GM04504 (cell line): ENCODE measurements at regions not wholly inside any gene's neighbourhood (a gene's known extent, or its start where the extent isn't known, plus 50 kb on each side); places are given as distances from the start of the nearest gene placed in this dataset.
"Not testable (repeated sequence)": the region's sequence is repeated elsewhere in the genome, so short reads cannot be mapped to it uniquely, and the experiment has no call there.

Source experiments
- DNase-seq: peaks from one replicate; pipeline ENCODE4 v3.0.0-alpha.2; 2012; ENCODE audit warnings: low read depth

GRCh38 chr2:192775459-192776262 lies 580.9 kb upstream of the TMEFF2 start:
- no peak for DNase-seq

DNA sequence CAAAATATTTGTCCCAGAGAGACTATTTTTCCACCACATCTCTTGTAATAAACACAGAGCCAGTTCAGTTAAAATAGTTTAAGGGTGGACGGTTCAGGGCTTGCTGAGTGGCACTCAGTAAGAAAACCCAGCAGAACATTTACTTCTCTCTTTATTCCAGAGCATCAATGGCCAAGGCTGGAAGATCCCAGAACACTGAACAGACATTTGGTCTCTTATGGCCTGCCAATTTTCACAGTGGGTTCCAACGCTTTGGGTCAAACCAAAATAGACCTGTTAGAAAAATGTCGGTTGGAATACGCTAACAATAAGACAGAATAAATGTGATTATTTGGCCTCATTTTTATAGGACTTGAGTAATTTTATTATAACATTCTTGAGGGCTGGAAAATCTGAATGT lies 580.3 kb upstream of the TMEFF2 start:
- DNase-seq: no peak

DNA sequence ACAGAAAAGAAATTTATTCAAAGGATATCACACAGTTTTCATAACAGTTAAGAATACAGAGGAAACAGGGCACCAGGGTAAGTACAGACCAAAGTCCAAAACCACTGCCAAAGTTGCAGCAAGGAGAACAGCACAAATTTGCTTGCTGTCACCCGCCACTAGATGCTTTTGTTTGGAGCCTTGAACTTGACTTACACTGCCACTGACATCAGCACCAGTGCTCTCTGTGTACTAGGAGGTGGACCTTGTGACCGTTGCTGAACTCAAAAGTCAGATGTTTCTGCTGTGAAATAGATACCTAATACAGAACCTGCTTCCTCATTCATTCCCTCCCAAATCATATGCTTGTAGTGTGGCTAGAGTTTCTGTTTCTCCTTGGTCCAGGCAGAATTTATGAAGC lies 578.3 kb upstream of the TMEFF2 start:
- no peak for DNase-seq

DNA sequence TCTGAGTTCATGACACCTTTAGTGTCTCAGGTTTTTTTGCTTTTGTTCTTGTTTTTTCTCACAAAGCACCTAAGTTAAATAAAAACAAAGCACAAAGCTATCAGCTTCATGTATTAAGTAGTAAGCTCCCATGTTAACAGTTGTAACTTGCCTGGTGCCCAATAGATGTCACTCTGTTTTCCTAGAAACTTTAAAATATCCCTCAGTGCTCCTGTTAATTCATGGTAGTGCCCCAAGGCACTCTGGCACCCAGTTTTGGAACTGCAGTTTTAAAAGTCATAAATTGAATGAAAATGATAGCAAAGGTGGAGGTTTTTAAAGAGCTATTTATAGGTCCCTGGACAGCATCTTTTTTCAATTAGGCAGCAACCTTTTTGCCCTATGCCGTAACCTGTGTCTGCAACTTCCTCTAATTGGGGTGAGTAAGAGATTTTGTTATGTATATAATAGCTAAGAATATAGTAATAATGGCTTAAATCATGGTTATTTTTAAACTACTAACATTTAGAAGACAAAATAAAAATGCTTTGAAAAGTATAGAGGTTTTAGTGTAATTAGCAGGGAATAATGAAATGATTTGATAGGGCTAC lies 555.0 kb upstream of the TMEFF2 start:
- no peak for DNase-seq

DNA sequence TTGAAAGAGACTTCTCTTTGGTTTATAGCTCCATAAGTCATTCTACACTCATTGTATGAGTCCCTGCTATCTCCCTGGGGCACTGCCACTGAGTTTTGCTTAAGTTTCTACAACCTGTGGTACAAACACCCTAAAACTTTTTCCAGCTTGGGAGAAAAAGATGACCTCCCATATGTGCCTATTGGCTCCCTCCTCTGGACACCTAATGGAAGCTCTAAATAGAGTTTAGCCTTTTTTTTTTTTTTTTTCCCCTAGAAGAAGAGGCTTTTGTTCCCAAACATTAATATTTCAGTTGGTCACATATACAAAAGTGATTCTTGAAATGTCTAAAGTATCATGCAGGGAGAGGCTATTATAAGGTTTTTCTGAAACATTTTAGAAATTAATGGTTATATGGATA lies 547.2 kb upstream of the TMEFF2 start:
- no peak for DNase-seq

- DNase-seq: no peak
Measured at GRCh38 chr2:192735447-192735846, 540.7 kb upstream of the TMEFF2 start.

GRCh38 chr2:192729369-192729768 lies 534.6 kb upstream of the TMEFF2 start:
- no peak for DNase-seq

DNA sequence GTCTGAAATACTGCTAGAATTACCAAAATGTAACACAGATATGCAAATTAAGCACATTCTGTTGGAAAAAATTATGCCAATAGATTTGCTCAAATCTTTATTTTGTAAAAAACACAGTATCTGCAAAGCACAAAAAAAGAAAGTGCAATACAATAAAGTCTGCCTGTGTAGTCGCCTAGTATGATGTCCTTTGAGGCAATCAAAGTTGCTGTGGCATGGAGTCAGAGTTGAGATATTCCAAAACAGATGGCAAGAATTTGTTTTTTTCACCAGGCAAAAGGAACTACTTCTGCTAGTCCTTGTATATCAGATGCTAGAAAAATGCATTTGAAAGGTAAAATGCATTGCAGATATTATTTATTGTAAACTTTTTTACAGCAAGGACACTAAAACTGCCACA lies 531.3 kb upstream of the TMEFF2 start:
- DNase-seq: no peak

DNA sequence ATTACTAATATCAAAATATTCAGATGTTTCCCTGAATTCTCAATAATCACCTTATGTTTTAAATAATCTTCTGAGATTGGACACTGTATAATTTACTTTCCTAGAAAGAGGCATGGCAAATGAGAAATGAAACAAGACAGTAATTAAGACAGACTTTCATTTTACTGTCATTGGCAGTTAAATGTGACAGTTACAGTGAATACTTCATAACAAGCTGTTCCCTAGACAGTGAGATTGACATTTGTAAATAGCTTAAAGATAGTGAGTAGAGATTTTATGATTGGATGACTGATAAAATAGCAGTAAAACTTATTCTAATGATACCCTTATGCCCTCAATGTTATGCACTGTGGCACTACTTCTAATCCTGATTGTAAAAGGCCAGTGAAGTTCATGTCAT lies 524.9 kb upstream of the TMEFF2 start:
- no peak for DNase-seq

- no peak for DNase-seq
Measured at GRCh38 chr2:192718340-192718739, 523.6 kb upstream of the TMEFF2 start.

DNA sequence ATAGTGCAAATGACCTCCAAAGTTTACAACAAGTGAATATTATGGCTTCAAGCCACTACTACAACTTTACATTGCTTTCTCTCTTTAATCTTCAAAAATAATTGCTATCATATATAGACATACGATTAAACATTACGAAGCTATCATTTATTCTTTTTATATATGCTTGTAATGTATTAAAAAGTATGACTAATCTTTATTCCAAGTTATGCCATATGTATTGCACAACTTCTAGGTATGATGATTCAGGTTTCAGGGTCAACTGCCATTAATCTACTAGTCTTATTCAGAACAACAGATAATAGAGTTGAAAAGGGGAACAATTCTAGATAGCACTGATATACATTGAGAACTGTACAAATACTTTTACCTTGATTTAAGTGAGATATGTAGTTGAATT lies 506.2 kb upstream of the TMEFF2 start:
- DNase-seq: no peak

- DNase-seq: no peak
Measured at GRCh38 chr2:192697880-192698279, 503.1 kb upstream of the TMEFF2 start.

DNA sequence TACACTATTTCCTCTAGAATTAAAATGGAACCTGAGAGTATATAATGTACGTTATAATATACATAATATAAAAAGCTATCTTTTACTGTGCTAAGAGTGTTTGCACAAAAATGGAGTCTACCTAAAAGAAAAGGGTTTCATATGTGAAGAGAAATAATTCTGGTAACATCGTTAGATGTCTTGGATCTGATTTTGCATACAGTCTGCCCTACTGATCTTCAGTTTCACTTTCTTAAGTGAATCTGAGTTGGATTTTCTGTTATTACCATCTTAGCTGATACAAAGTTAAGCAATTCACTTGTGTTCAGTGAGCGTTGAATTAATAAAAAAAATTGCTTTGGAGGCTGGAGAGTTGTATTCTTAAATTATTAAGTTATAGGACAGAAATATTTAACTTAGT lies 502.1 kb upstream of the TMEFF2 start:
- DNase-seq: no peak

GRCh38 chr2:192687015-192687414 lies 492.3 kb upstream of the TMEFF2 start:
- no peak for DNase-seq

GRCh38 chr2:192682511-192682910 lies 487.8 kb upstream of the TMEFF2 start:
- not testable (repeated sequence) for DNase-seq

DNA sequence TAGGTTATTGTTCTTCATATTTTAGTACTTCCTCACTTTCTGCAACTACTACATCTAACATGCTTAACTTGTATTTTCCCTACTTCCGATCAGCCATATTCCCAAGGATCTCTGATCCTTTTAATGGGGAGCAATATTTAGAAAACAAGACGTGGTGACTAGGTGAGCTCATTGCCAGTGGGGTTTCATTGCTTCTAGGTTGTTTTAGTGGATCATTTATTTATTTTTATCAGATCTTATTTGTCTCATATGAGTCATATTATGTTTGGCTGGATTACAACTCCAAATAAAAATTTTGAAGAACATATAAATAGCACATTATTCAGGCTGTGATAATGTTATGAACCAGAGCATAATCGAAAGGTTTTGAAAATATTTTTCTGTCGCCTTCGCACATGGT lies 480.9 kb upstream of the TMEFF2 start:
- DNase-seq: no peak

DNA sequence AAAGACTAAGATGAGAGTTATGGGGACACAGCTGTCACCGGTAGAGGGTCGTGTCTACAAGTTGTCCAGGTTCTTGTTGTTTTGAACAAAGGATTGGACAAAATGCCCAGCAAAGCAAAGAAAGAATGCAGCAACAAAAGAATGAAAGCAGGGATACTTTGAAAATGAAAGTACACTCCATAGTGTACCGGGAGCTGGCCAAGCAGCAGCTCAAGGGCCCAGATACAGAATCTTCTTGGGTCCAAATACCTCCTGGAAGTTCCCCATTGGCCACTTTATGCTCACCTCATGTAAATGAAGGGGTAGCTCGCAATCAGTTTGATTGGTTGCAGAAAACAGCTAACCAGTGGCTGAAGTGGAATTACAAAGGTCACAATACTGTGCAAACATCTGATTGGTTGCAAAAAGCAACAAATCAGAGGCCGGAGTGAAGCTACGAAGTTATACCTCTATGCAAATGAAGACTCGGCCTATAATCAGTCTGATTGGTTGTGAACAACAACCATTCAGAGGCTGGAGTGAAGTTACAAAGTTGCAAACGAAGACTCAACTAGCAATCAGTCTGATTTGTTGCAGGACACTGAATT lies 474.9 kb upstream of the TMEFF2 start:
- DNase-seq: no peak

DNA sequence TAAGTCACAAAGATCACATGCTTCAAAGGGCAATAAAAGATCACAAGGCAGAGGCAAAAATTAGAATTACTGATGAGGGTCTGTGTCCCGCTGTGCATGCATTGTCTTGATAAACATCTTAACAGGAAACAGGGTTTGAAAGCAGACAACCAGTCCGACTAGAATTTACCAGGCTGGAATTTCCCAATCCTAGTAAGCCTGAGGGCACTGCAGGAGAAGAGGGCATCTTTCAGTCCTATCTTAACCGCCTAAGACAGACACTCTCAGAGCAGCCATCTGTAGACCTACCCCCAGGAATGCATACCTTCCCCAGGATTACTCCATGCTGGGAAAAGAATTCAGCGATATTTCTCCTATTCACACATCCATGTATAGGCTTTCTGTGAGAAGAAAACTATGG lies 465.8 kb upstream of the TMEFF2 start:
- not testable (repeated sequence) for DNase-seq

DNA sequence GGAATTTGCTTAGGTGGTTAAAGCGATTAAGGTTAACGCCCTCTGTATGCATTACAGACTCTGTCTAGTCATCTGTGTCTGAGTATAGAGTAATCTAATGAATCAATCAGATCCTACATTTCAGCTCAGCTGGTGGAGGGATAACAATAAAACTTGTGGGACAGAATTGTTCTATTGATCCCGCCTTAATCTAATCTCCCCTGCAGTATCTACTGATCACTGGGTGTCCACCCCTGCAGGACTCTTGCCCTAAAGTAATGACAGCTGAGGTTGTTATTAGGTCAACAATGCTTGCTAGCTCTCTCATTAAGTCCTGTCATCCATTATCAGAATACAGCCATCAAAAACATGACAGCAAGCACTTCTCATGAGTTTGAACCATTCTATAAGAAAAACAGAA lies 462.6 kb upstream of the TMEFF2 start:
- no peak for DNase-seq

DNA sequence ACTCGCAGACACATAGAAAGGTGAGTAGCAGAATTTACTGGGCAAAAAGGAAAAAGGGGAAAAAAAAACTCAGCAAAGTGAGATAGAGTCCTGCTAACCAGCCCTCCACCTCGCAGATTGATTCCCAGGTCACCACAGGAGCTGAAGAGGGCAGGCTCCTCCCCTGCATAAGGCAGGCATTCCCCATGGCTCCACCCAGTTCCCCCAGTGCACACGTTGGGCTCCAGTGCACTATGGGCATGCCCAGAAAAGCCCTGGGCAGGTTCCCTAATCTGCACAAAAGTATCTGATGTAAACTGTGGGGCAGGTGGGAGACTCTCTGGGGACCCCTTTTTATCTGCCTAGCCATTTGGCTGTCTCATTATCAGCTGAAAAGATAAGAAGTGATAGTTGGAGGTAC lies 461.2 kb upstream of the TMEFF2 start:
- no peak for DNase-seq

GRCh38 chr2:192645811-192646598 lies 451.3 kb upstream of the TMEFF2 start:
- no peak for DNase-seq

DNA sequence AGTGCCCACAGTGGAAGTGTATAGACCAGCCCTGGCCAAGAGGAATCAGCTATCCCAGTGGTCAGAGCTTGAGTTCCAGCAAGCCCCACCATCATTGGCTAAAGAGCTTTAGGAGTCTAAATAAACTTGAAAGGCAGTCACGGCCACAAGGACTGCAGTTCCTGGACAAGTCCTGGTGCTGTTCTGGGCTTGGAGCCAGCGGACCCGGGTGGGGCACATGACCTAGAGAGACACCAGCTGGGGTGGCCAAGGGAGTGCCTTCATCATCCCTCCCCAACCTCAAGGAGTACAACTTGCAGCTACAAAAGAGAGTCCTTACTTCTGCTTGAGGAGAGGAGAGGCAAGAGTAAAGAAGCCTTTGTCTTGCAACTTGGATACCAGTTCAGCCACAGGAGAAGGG lies 439.8 kb upstream of the TMEFF2 start:
- DNase-seq: no peak

DNA sequence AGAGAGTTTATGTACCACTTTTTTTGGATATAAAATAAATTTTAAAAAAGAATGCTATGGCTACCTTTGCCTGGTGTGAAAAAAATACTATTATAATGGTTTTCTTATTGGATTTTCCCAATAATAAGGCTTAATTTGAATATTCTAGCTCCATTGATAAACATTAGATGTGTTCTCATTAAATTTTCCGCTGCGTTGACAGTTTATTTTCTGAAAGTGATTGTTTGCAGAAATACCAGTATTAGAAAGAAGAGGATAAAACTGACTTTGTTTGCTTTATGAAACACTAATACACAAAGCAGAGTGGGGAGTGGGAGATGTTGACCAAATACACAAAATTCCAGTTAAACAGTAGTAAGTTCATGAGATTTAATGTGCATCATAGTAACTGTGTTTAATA lies 433.3 kb upstream of the TMEFF2 start:
- DNase-seq: no peak
